Panc1 (cell line): ENCODE measurements at regions not wholly inside any gene's neighbourhood (a gene's known extent, or its start where the extent isn't known, plus 50 kb on each side); places are given as distances from the start of the nearest gene placed in this dataset.

Experiments
- POLR2AphosphoS5 ChIP-seq: IDR thresholded peaks from 2 replicates; pipeline ENCODE4 v1.6.1; 2012; ENCODE audit warnings: mild to moderate bottlenecking, low read depth, low read length, moderate library complexity
- SIN3A ChIP-seq: IDR thresholded peaks from 2 replicates; pipeline ENCODE4 v1.6.1; 2012; ENCODE audit warnings: low read depth, mild to moderate bottlenecking, low read length, moderate library complexity, borderline replicate concordance; ENCODE audit not compliant: insufficient read depth
- TF ChIP-seq, protein P1 (sequence below): fragments of 450-650 bp; IDR thresholded peaks from 2 replicates; pipeline ENCODE4 v1.5.1; 2017; ENCODE audit warnings: mild to moderate bottlenecking
- TF ChIP-seq, protein P2 (sequence below), 2 experiments: IDR thresholded peaks; 2 replicates each; pipeline ENCODE4 v1.6.1; 2011 to 2012; ENCODE audit warnings: low read depth in 2 of 2, control low read depth in 1 of 2, low read length in 1 of 2, mild to moderate bottlenecking in 1 of 2, moderate library complexity in 1 of 2; ENCODE audit not compliant: insufficient read depth in 1 of 2

DNA sequence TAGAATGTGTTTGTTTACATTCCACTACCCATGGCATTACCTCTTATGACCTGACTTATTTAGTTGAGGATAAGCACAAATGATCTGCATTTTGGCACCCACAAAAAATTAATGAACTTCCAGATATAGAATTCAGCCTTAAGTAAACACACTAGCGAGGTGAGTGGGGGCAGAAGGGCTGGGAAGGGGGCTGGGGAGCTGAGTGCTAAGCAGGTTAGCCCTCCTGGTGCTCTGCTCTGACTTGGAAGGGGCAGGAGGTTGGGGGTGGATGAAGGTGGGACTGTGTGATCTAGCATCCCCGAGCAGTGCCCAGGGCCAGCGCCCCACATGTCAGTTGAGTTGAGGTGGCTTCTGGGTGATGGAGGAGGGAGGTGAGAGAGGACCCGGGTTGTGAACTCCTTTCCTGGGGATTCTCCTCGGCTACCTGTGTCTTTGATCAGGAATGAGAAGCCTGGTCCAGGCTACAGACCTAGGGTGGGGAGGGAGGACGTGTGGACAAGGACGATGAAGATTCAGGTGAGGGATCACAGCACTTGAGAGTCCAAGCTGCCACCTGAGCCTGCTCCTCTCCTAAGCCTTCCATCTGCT lies 178.6 kb upstream of the SMAD3 start:
- TF ChIP-seq, protein P1, sequence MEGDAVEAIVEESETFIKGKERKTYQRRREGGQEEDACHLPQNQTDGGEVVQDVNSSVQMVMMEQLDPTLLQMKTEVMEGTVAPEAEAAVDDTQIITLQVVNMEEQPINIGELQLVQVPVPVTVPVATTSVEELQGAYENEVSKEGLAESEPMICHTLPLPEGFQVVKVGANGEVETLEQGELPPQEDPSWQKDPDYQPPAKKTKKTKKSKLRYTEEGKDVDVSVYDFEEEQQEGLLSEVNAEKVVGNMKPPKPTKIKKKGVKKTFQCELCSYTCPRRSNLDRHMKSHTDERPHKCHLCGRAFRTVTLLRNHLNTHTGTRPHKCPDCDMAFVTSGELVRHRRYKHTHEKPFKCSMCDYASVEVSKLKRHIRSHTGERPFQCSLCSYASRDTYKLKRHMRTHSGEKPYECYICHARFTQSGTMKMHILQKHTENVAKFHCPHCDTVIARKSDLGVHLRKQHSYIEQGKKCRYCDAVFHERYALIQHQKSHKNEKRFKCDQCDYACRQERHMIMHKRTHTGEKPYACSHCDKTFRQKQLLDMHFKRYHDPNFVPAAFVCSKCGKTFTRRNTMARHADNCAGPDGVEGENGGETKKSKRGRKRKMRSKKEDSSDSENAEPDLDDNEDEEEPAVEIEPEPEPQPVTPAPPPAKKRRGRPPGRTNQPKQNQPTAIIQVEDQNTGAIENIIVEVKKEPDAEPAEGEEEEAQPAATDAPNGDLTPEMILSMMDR, result no peak
- no peak for TF ChIP-seq POLR2AphosphoS5
- TF ChIP-seq, protein P2, sequence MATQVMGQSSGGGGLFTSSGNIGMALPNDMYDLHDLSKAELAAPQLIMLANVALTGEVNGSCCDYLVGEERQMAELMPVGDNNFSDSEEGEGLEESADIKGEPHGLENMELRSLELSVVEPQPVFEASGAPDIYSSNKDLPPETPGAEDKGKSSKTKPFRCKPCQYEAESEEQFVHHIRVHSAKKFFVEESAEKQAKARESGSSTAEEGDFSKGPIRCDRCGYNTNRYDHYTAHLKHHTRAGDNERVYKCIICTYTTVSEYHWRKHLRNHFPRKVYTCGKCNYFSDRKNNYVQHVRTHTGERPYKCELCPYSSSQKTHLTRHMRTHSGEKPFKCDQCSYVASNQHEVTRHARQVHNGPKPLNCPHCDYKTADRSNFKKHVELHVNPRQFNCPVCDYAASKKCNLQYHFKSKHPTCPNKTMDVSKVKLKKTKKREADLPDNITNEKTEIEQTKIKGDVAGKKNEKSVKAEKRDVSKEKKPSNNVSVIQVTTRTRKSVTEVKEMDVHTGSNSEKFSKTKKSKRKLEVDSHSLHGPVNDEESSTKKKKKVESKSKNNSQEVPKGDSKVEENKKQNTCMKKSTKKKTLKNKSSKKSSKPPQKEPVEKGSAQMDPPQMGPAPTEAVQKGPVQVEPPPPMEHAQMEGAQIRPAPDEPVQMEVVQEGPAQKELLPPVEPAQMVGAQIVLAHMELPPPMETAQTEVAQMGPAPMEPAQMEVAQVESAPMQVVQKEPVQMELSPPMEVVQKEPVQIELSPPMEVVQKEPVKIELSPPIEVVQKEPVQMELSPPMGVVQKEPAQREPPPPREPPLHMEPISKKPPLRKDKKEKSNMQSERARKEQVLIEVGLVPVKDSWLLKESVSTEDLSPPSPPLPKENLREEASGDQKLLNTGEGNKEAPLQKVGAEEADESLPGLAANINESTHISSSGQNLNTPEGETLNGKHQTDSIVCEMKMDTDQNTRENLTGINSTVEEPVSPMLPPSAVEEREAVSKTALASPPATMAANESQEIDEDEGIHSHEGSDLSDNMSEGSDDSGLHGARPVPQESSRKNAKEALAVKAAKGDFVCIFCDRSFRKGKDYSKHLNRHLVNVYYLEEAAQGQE (IDR thresholded peaks at IDR 0.05; ENCODE audit: insufficient read depth in 1 of 2, low read depth in 2 of 2, low read length in 1 of 2), result no peak
- TF ChIP-seq SIN3A, result no peak
